HG02798 (cell line): ENCODE measurements at regions not wholly inside any gene's neighbourhood (a gene's known extent, or its start where the extent isn't known, plus 50 kb on each side); places are given as distances from the start of the nearest gene placed in this dataset.

Experiments used
- ATAC-seq: cut with Tn5 transposase; IDR thresholded peaks from one replicate; pipeline ENCODE4 v1.9.1; 2021; ENCODE audit warnings: mild to moderate bottlenecking; ENCODE audit not compliant: unreplicated experiment, poor library complexity

GRCh38 chr13:106835477-106835876 lies 267.5 kb upstream of the ARGLU1 start:
- no peak for ATAC-seq

DNA sequence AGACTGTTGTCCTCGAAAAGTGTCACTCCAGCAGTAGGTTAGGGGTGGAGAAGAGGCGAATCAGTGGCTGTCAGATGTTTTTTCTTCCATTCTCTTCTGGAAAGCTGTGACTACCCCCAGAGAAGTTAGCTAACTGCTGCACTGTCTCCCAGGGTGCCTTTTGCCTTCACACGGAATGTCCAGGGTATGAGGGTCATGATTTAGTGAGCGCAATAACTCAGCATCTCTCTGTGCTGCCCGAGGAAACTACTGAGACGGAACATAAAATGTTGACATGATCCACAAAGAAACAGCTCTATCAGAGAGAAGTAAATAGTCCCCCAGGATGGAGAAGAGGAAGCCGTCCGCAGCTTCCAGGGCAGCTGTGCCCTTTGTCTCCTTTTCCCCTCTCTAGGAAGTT lies 254.0 kb upstream of the ARGLU1 start:
- no peak for ATAC-seq

DNA sequence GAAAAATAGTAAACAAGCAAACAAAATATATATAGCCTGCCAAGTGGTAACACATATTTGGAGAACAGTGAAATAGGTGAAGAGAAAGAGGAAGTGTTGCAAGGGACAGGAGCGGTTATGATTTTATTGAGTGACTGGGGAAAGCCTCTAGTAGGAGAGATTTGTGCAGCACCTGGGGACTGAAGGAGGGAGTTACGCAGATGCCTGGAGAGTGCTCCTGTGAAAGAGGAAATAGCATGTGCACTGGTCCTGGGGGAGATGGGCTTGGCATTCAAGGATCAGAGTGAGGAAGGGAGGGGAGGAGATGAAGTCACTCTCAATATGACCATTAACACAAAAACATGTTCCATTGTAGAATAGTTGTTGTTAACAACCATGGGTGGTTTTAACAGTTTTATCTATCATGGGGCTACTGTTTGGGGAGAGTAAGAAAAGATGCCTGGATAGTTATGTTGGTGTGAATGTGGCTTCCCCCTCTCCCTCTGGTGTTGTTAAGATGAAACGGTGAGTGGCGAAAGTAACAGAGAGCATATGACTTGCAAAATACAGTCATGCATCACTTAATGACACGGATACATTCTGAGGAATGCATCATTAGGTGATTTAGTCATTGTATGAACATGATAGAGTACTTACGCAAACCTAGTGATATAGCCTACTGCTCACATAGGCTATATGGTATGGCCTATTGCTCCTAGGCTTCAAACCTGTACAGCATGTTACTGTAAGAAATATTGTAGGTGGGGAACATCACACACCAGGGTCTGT lies 251.7 kb upstream of the ARGLU1 start:
- ATAC-seq = no peak

GRCh38 chr13:106818971-106819370 lies 251.0 kb upstream of the ARGLU1 start:
- no peak for ATAC-seq

DNA sequence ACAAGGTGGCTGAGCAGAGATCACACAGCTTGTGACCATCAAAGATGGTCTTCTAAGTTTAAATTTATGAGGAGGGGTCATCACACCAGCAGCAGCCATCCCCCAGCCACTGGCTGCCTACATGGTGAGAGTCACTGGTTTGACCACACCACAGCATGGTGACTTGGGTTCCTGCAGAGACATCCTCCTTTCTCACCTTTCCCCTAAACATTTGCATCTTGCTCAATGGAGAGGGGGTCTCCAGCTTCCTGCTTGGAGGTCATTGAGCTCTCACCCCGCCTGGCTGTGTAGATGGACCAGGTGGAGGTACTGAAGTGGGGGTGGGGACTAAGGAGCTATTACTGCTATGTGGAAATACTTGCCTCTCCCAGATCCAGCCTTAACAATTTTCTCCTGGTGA lies 247.6 kb upstream of the ARGLU1 start:
- ATAC-seq = no peak

GRCh38 chr13:106814463-106814862 lies 246.5 kb upstream of the ARGLU1 start:
- ATAC-seq = no peak

DNA sequence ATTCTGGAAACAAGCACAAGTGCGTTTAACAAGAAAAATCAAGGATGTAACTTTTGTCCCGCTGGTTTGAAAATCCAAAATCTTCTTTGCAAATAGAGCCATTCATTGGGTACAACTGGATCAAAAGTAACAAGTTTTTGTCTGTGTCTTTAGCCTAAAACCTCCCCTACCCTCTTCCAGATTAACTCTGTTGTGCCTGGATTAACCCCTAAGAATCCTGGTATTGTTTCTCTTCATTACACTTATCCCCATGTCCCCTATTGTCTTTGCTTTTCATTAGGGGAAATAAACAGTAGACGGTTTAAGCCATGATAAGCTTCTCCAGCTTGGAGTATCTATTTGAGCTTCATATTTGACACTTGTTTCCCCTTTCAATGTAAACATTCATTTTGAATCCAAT lies 242.1 kb upstream of the ARGLU1 start:
- ATAC-seq = no peak

GRCh38 chr13:106804991-106805390 lies 237.1 kb upstream of the ARGLU1 start:
- ATAC-seq = no peak

DNA sequence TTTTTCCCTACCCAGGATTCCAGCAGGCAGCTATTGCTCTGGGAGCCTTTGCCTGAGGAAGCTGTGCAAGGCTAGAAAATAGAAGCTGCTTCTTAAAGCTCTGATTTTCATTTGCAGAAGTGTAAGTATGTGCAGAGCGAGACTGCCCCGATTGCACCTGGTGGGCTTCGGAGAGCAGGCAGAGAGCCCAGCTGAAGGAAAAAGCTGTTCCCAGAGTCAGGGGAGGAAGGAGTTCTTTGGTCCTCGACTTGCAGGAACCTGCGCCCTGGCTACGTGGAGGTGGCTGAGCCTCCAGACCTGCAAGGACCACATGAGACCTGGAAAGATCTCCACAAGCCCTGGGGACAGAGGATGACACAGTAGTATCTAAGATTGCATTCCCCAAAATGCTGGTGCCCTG lies 235.0 kb upstream of the ARGLU1 start:
- ATAC-seq = no peak

DNA sequence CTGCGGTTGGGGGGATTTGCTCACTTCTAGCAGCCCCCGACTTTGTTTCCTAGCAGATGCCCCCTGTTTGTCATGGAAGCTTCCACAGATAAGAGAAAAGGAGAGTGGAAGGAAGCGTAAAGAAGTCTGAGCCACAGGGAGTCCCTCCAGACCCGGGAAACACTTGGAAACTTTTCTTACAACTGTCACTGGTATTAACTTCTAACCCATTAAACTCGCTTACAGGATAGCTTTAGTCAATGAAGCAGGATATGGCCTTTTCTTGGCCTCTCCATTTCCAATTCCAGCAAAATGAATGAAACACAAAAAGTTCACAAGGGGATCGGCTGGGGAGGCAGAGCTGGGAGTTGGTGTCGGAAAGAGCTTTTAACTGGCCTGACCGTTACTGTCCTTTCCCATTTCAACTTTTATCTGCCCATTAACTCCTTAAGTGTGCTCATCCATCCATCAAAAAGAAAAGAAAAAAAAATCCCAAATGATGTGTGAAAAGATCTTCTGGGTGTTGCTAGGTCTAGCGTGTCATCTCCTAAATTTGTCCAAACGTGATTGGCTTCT lies 231.9 kb upstream of the ARGLU1 start:
- ATAC-seq = no peak

GRCh38 chr13:106797081-106797640 lies 229.2 kb upstream of the ARGLU1 start:
- ATAC-seq = no peak

GRCh38 chr13:106796280-106797047 lies 228.5 kb upstream of the ARGLU1 start:
- no peak for ATAC-seq

DNA sequence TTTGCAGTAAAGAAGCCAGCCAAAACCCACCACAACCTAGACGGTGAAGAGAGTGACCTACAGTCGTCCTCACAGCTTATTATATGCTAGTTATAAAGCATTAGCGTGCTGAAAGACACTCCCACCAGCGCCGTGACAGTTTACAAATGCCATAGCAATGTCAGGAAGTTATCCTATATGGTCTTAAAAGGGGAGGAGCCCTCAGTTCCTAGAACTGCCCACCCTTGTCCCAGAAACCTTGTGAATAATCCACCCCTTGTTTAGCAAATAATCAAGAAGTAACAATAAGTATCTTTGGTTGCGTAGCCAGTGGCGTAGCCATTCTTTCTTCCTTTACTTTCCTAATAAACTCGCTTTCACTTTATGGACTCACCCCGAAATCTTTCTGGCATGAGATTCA lies 227.9 kb upstream of the ARGLU1 start:
- ATAC-seq = no peak

- ATAC-seq = no peak
Measured at GRCh38 chr13:106794117-106794516, 226.2 kb upstream of the ARGLU1 start.

DNA sequence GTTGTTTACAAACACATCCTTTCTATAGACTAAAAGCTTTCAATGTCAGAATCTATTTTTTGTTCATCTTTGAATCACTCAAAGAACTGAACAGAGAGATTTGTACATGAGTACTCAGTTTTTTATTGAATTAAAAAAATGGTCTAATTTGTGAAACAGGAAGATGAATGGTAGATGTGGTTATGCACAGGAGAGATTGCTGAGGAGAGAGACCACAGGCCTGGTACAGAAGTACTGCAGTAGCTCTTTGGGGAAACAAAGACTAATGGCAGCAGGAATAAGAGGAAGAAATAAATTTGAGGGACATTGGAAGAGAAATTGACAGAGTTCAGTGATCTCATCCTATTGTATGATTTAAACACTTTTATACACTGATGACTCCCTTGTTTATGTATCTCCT lies 222.0 kb upstream of the ARGLU1 start:
- ATAC-seq = no peak

- ATAC-seq = no peak
Measured at GRCh38 chr13:106786006-106786563, 218.1 kb upstream of the ARGLU1 start.

DNA sequence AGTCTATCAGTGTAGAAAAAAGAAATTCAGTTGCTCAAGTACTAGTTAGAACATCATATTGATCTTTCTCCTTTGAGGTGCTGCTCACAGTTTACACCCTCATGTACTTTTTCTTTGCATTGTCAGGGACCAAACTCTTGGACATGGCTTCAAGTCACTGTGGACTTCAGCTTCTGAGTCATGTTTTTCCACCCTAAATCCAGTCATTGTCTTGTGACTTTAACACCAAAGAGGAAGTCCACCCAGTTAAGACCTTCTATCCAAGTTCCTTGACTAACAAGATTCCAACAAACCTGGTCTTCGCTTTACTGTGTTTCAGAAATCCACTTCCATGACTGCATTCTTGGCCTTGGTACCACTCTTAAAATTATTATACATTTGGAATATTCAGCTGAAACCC lies 206.7 kb upstream of the ARGLU1 start:
- ATAC-seq = no peak

GRCh38 chr13:106772006-106772601 lies 204.2 kb upstream of the ARGLU1 start:
- no peak for ATAC-seq

GRCh38 chr13:106768991-106769390 lies 201.1 kb upstream of the ARGLU1 start:
- ATAC-seq = no peak

DNA sequence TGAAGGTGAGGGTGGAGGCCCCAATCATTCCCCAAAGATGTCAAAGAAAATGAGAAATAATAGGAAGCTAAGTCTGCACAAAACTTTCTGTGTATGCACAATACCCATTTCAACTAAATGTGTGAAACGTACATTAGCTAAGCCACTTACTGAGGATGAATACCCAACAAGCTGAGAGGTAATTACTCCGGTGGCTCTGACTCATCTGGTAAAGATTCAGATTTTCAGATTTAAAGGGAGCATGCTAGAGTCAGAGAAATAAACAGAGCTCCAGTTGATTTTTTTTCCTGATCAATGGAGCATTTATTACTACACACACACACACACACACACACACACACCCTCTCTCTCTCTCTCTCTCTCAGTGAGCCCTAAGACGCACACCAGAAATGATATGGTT lies 194.8 kb upstream of the ARGLU1 start:
- ATAC-seq = no peak

GRCh38 chr13:106756446-106756845 lies 188.5 kb upstream of the ARGLU1 start:
- ATAC-seq = no peak
